Right lobe of liver (tissue), 4 donors: ENCODE measurements at regions not wholly inside any gene's neighbourhood (a gene's known extent, or its start where the extent isn't known, plus 50 kb on each side); places are given as distances from the start of the nearest gene placed in this dataset.

Experiments used
- CTCF ChIP-seq, 4 donors: fragments of 200-600 bp in 3 of 4; fragments of 450-650 bp in 1 of 4; IDR thresholded peaks; one replicate each; pipeline versions ENCODE4 v1.5.1 to v1.8.0; 2016 to 2022; ENCODE audit warnings: antibody characterized with exemption in 4 of 4, mild to moderate bottlenecking in 2 of 4
- POLR2A ChIP-seq: fragments of 450-650 bp; IDR thresholded peaks from one replicate; pipeline ENCODE4 v1.6.1; 2017; ENCODE audit warnings: antibody characterized with exemption, mild to moderate bottlenecking
- donor health status: DM: no; HTN: no; CAD: no.
- donor health status: DM: no; HTN: no; CAD: no.
- donor health status: DM: no; HTN: yes; CAD: no.

GRCh38 chr2:4529738-4530137 is 826.4 kb downstream of the DCDC2C start:
- no peak for TF ChIP-seq CTCF (IDR thresholded peaks at IDR 0.05)
- TF ChIP-seq POLR2A, result no peak
